ENCODE measurements at regions not wholly inside any gene's neighbourhood (a gene's known extent, or its start where the extent isn't known, plus 50 kb on each side); places are given as distances from the start of the nearest gene placed in this dataset.

DNA sequence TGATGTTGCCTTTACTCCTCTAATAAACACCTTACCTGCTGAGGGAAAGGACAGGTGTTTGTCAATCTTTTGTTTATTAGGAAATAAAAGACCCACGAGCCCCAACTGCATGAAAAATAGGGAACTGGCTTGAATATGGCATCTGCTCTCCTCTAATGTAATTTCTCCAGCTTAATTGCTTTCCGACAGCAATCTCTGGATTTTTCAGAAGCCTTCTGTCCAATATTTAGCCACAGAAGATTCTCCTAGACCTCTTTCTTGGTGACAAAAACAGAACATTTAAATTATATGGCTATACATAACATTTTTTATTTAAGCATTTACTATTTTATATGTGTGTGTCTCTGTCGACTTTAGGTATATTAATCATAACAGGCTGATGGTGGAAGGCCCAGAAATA is 317.4 kb upstream of the ADARB2 start:
- H3K4me1 Mint-ChIP-seq = no peaks in the 10 kb centered on the region
- peaks cover 3% of the 10 kb centered on the region for H3K9me3 Mint-ChIP-seq
- no peak overlapping the region for H3K27ac Mint-ChIP-seq
- H3K27me3 Mint-ChIP-seq (ENCODE audit: low read depth) = no peaks in the 10 kb centered on the region
- TF ChIP-seq, protein P1, sequence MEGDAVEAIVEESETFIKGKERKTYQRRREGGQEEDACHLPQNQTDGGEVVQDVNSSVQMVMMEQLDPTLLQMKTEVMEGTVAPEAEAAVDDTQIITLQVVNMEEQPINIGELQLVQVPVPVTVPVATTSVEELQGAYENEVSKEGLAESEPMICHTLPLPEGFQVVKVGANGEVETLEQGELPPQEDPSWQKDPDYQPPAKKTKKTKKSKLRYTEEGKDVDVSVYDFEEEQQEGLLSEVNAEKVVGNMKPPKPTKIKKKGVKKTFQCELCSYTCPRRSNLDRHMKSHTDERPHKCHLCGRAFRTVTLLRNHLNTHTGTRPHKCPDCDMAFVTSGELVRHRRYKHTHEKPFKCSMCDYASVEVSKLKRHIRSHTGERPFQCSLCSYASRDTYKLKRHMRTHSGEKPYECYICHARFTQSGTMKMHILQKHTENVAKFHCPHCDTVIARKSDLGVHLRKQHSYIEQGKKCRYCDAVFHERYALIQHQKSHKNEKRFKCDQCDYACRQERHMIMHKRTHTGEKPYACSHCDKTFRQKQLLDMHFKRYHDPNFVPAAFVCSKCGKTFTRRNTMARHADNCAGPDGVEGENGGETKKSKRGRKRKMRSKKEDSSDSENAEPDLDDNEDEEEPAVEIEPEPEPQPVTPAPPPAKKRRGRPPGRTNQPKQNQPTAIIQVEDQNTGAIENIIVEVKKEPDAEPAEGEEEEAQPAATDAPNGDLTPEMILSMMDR (IDR thresholded peaks at IDR 0.05; ENCODE audit: unreplicated experiment in 3 of 3) = no peak
- H3K36me3 Mint-ChIP-seq (ENCODE audit: low read depth) = no peaks in the 10 kb centered on the region
- H3K4me3 Mint-ChIP-seq = no peak overlapping the region

- TF ChIP-seq, protein P1 (IDR thresholded peaks at IDR 0.05; ENCODE audit: unreplicated experiment in 3 of 3) = no peak
- Mint-ChIP-seq H3K36me3 (ENCODE audit: low read depth) (no peaks in the 10 kb centered on the region), H3K4me1 (no peaks in the 10 kb centered on the region), H3K9me3 (peaks cover 4% of the 10 kb centered on the region), H3K27me3 (ENCODE audit: low read depth) (no peaks in the 10 kb centered on the region), H3K4me3 (no peak overlapping the region), H3K27ac (no peak overlapping the region)
Observed at GRCh38 chr10:2053805-2054204, 316.5 kb upstream of the ADARB2 start.

DNA sequence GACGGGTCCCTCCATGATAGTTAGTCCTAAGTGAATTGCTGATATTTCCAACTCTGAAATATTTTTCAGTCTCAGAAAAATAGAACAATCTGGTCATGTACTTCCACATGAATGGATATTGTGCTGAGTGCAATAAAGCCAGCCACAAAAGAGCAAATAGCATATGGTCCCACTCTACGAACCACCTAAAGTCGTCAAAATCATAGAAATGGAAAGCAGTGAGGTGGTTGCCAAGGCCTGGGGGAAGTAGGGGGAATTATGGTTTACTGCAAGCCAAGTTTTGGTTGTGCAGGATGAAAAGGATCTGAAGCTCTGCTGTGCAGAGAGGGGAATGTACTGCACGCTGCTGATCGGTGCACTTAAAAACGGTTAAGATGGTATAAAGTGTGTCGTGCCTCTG is 313.8 kb upstream of the ADARB2 start:
- no peak overlapping the region for H3K27ac Mint-ChIP-seq
- no peaks in the 10 kb centered on the region for H3K27me3 Mint-ChIP-seq (ENCODE audit: low read depth)
- H3K4me3 Mint-ChIP-seq = no peak overlapping the region
- H3K36me3 Mint-ChIP-seq (ENCODE audit: low read depth) = no peaks in the 10 kb centered on the region
- H3K4me1 Mint-ChIP-seq = no peaks in the 10 kb centered on the region
- TF ChIP-seq, protein P1 (IDR thresholded peaks at IDR 0.05; ENCODE audit: unreplicated experiment in 3 of 3) = no peak
- peaks cover 4% of the 10 kb centered on the region for H3K9me3 Mint-ChIP-seq

- Mint-ChIP-seq H3K4me1 (no peaks in the 10 kb centered on the region), H3K36me3 (ENCODE audit: low read depth) (no peaks in the 10 kb centered on the region), H3K27me3 (ENCODE audit: low read depth) (no peaks in the 10 kb centered on the region), H3K9me3 (peaks cover 4% of the 10 kb centered on the region), H3K27ac (no peak overlapping the region), H3K4me3 (no peak overlapping the region)
- TF ChIP-seq, protein P1 (IDR thresholded peaks at IDR 0.05; ENCODE audit: unreplicated experiment in 3 of 3) = no peak
Observed at GRCh38 chr10:2049560-2049959, 312.2 kb upstream of the ADARB2 start.

DNA sequence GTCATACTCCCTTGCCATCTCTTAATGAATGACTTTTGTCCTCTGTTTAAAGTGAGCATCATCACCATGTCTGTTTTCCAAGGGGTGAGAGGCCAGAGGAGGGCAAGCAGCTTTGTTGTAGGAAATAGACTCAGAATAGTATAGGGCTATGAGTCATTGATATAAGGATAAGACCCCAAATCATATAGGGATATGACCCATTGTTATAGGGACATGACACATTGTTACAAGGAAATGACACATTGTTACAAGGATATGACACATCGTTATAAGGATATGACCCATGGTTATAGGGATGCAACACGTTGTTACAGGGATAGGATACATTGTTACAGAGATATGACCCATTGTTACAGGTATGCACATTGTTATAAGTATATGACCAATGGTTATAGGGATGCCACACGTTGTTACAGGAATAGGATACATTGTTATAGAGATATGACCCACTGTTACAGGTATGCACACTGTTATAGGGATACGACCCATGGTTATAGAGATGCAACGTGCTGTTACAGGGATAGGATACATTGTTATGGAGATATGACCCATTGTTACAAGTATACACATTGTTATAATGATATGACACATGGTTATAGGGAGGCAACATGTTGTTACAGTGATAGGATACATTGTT is 311.1 kb upstream of the ADARB2 start:
- no peak overlapping the region for H3K27ac Mint-ChIP-seq
- H3K36me3 Mint-ChIP-seq (ENCODE audit: low read depth) = no peaks in the 10 kb centered on the region
- H3K4me3 Mint-ChIP-seq = no peak overlapping the region
- peaks cover 4% of the 10 kb centered on the region for H3K9me3 Mint-ChIP-seq
- H3K4me1 Mint-ChIP-seq = no peaks in the 10 kb centered on the region
- TF ChIP-seq, protein P1 (IDR thresholded peaks at IDR 0.05; ENCODE audit: unreplicated experiment in 3 of 3) = no peak
- no peaks in the 10 kb centered on the region for H3K27me3 Mint-ChIP-seq (ENCODE audit: low read depth)

DNA sequence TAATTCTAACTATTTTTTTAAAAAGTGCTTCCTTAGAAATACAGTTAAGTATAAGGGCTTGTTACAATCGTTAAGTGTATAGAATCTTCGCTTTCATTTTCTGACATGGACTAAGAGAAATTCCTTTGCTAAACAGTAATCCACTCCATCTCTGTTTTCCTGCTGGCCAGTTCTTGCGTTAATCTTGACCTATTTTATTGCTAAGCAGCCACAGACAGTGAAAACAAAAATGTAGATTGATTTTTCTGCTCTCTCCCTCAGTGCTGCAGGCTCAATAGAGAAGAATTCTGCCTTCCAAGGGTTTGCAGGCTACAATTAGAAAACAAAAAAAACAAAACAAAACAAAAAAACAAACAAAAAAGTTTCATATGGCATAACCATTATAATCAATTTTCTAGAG is 310.4 kb upstream of the ADARB2 start:
- no peak overlapping the region for H3K4me3 Mint-ChIP-seq
- TF ChIP-seq, protein P1 (IDR thresholded peaks at IDR 0.05; ENCODE audit: unreplicated experiment in 3 of 3) = no peak
- H3K27ac Mint-ChIP-seq = no peak overlapping the region
- H3K4me1 Mint-ChIP-seq = no peaks in the 10 kb centered on the region
- peaks cover 4% of the 10 kb centered on the region for H3K9me3 Mint-ChIP-seq
- H3K27me3 Mint-ChIP-seq (ENCODE audit: low read depth) = no peaks in the 10 kb centered on the region
- no peaks in the 10 kb centered on the region for H3K36me3 Mint-ChIP-seq (ENCODE audit: low read depth)

Measured in nephron (organoid).